HL-60 (cell line): ENCODE measurements at regions not wholly inside any gene's neighbourhood (a gene's known extent, or its start where the extent isn't known, plus 50 kb on each side); places are given as distances from the start of the nearest gene placed in this dataset.
"Not testable (repeated sequence)": the region's sequence is repeated elsewhere in the genome, so short reads cannot be mapped to it uniquely, and the experiment has no call there.

ENCODE experiments used
- DNase-seq, 2 experiments: peaks; one replicate each; pipeline ENCODE4 v3.0.0-alpha.2; 2010 to 2020; ENCODE audit warnings: low read depth in 1 of 2, low spot score in 1 of 2
- H3K27ac ChIP-seq: fragments of 250-450 bp; sonication (Bioruptor Pico); replicated peaks from 2 replicates; pipeline ENCODE4 v1.5.1; 2020; ENCODE audit warnings: mild to moderate bottlenecking, moderate library complexity
- H3K27me3 ChIP-seq: fragments of 250-450 bp; sonication (Bioruptor Pico); 2 replicates; pipeline ENCODE4 v1.5.1; 2021; ENCODE audit warnings: mild to moderate bottlenecking, moderate library complexity; ENCODE audit not compliant: insufficient read depth, poor library complexity, severe bottlenecking
- H3K4me3 ChIP-seq: replicated peaks from 2 replicates; pipeline ENCODE4 v1.5.1; 2011; ENCODE audit warnings: mild to moderate bottlenecking, control low read depth, low read length; ENCODE audit not compliant: insufficient read depth
- CTCF ChIP-seq: IDR thresholded peaks from one replicate; pipeline ENCODE4 v1.5.1; 2011; ENCODE audit warnings: low read length, control low read depth, inconsistent platforms; ENCODE audit not compliant: insufficient read depth
- GABPA ChIP-seq: IDR thresholded peaks from 2 replicates; pipeline ENCODE4 v1.6.1; 2012; ENCODE audit warnings: low read depth
- POLR2AphosphoS5 ChIP-seq: IDR thresholded peaks from 2 replicates; pipeline ENCODE4 v1.6.1; 2012; ENCODE audit warnings: low read depth
- REST ChIP-seq: IDR thresholded peaks from 2 replicates; pipeline ENCODE4 v1.6.1; 2012; ENCODE audit warnings: low read depth; ENCODE audit not compliant: insufficient replicate concordance
- SPI1 ChIP-seq: IDR thresholded peaks from 2 replicates; pipeline ENCODE4 v1.6.1; 2012; ENCODE audit warnings: low read depth, mild to moderate bottlenecking, borderline replicate concordance

GRCh38 chr3:72162649-72163184 lies 377.8 kb upstream of the PROK2 start:
- Histone ChIP-seq H3K4me3 (no peak overlapping the region), H3K27ac (no peak overlapping the region), H3K27me3 (no peaks in the 10 kb centered on the region)
- DNase-seq, result no peak
- no peak for TF ChIP-seq POLR2AphosphoS5

GRCh38 chr3:72161881-72162595 lies 377.1 kb upstream of the PROK2 start:
- Histone ChIP-seq H3K27me3 (no peaks in the 10 kb centered on the region), H3K27ac (no peak overlapping the region), H3K4me3 (no peak overlapping the region)
- TF ChIP-seq CTCF, result no peak
- no peak for TF ChIP-seq SPI1
- no peak for TF ChIP-seq POLR2AphosphoS5
- no peak for TF ChIP-seq GABPA
- TF ChIP-seq REST, result no peak
- DNase-seq, result no peak

GRCh38 chr3:72161285-72161684 lies 376.3 kb upstream of the PROK2 start:
- not testable (repeated sequence) for H3K27ac ChIP-seq, H3K27me3 ChIP-seq, DNase-seq, H3K4me3 ChIP-seq

- no peak for TF ChIP-seq POLR2AphosphoS5
- no peak for TF ChIP-seq SPI1
- TF ChIP-seq REST, result no peak
- no peak for TF ChIP-seq GABPA
- no peak for TF ChIP-seq CTCF
- DNase-seq, result no peak
- no peaks in the 10 kb centered on the region for H3K27me3 ChIP-seq
- no peak overlapping the region for H3K4me3 ChIP-seq
- no peak overlapping the region for H3K27ac ChIP-seq
These were observed 375.4 kb upstream of the PROK2 start for GRCh38 chr3:72160351-72160750.

- TF ChIP-seq CTCF (no peak), REST (no peak)
- H3K27me3 ChIP-seq, result no peaks in the 10 kb centered on the region
- DNase-seq, result no peak
- H3K4me3 ChIP-seq, result no peak overlapping the region
- no peak overlapping the region for H3K27ac ChIP-seq
These were observed 374.5 kb upstream of the PROK2 start for GRCh38 chr3:72159487-72159886.
